ENCODE measurements at regions not wholly inside any gene's neighbourhood (a gene's known extent, or its start where the extent isn't known, plus 50 kb on each side); places are given as distances from the start of the nearest gene placed in this dataset.
"Not testable (repeated sequence)": the region's sequence is repeated elsewhere in the genome, so short reads cannot be mapped to it uniquely, and the experiment has no call there.

DNA sequence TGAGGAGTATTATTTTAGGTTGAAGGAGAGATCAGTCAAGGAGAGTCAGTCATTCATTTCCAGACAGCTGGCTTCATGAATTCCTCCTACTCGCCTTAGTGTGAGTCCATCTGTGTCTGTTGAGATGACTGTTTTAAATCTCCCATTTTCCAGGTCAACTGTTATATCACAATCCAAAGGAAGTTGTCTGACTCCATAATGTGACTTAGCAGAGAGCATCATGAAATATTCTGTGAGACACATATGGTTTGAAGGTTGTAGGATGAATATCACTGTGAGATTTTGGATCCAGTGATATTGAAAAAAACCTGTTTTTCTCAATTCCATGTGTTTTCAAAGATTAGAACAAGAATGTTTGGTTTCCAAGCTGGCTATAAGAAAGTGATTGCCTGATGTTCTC is 530.2 kb upstream of the MAN1A1 start:
- DNase-seq (ENCODE audit: low spot score) = no peak

DNA sequence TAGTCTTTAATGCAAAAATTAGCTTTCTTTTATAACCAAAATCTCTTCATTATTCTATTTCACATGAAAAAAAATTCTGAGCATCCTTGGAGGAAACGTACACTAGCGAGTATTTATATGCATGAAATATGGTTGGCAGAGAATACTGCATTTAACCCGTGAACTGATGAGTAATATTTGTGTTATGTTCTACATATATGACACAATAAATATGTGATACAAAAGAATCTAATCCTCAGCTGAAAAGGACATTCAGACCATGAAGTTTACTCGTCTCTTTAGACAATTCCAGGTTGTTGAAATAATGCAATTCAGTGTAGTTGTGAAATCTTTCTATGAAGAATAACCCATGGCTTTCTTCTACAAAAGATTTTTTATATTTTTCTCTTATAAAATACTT is 524.8 kb upstream of the MAN1A1 start:
- no peak for DNase-seq (ENCODE audit: low spot score)

DNA sequence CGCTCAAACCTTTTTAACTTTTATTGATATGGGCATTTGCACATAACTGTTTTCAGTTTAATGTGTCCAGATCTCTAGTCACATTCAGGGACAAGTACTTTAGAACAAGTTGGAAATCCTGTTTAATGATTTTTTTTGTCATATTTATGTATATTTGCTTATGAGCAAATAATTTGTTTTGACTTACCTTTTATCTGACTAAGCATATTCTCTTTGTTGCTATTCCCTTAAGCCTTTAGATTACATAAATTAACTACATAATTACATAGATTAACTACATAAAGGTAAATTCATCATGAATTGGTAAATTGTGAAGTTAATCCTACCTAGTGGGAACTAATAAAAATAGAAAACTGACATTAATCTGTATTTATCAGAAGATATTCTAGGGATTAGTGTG is 523.5 kb upstream of the MAN1A1 start:
- DNase-seq (ENCODE audit: low spot score) = no peak

DNA sequence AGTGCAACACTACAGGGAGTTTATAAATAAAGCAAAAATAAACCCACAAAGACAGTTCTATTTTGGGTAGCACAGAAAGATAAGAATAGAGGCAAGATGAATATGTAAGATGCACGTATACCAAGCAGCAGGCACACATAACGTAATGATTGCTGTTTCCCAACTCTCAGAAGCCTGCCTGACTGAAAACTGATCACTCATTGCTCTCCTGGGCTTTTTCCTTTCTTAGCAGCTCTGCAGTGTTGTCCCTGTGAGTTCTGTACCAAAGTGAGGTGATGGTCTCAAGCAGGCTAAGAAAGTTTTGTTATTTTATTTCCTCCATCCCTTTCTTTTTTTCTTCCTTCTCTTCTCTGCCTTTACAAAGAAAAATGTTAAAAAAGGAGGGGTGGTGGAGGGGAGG is 522.0 kb upstream of the MAN1A1 start:
- DNase-seq (ENCODE audit: low spot score) = no peak

DNA sequence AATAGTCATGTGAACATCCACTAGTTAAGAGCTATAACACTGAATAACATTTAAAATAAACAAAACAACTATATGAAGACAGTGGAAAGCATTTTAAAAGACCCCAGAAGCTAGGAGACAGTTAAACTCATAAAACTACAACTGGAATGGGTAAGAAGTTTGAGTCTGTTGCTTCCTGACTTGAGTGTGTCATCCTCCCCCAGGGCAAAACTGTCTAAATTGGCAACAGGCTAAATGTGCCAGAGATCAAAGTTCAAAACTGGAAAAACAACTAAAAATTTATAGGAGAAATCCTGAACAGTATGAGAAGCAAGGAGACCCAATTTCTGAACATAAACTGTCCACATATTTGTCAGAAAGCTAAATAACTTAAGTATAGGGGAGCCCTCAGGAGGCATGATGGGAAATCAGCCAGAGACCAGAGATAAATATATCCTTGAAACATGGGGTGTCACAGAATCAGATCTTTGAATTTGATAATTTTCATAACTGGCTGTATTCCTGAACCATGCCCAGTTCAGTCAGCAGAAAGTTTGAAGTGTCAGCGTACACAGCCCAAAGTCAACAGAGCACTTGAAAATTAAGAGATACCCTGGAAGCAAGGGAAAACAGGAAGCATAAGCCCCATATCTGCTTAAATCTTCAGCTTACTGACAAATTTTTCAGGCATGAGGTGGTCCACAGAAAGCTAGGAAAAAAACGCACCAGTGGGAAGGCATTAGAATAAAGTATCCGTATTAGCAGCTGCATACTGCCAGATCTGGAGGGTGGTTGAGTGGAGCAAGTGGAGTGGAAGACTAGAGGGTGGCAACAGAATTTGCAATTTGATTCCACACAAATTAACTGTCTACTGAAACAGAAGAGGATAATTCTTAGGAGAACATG is 516.1 kb upstream of the MAN1A1 start:
- no peak for DNase-seq (ENCODE audit: low spot score)

DNA sequence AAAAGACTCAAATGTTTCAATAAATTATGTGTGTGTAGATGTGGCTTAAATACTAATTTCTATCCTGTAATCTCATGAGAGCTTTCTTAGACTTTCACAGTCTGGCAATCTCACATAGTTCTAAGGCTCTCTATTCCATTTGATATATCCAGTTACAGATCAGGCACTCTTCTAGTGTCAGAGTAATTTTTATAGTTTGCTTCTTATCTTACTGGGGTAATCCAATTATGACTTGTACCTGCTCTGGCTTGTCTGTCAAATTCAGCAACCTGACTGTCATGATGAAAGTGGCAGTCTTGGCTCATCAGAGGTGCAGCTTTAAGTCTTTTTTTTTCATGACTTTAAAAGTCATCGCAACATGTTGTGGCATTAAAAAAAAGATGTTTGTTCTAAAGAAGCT is 513.2 kb upstream of the MAN1A1 start:
- DNase-seq (ENCODE audit: low spot score) = no peak

DNA sequence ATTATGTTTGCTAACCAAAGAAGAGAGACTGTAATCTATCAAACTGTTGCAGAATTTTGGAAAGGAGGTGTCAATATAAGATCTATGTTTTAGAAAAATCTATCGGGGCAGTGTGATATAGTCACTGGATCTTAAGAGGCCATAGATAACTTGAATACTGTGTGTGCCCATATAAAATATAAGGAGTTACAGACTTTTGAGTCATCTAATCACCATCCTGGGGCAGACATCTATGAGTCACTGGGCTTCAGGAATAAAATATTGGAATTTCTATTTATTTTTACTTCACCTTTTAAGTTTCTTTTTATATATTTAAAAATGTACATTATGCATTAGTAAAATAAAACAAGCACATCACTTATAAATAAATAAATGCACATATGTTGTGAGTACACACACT is 509.3 kb upstream of the MAN1A1 start:
- no peak for DNase-seq (ENCODE audit: low spot score)

DNA sequence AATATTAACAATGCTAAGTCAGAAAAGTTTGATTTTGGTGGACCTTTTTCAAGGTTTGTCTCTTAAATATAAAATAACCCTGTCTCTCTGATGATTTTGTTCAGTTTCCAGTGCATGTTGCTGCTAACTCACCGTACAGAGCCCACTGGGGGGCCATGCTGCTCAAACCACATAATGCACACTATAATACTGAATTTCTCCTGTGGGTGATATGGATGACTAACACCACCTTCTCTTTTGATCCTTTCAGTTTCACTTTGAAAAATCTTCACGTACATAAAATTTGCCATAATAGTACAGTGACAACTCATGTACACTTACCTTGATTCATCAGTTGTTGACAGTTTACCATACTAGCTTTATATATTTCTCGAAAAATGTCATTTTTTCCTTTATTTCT is 506.6 kb upstream of the MAN1A1 start:
- no peak for DNase-seq (ENCODE audit: low spot score)

DNA sequence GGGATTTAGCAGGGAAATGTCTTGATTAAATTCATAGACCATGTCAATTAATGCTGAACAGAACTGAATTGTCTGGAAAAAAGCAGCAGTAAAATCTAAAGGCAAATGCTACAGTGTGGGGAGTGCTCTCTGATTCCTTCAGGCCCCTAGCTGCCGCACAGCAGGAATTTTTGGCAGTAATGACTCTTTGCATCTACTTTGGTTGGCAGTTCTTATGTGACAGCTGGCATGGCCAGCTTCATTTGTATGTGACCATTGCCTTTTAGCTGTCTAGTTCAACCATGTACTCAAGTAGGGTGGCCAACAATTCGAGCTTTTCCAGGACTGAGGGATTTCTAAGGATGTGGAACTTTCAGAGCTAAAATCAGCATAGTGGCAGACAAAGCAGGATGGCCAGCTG is 499.1 kb upstream of the MAN1A1 start:
- no peak for DNase-seq (ENCODE audit: low spot score)

DNA sequence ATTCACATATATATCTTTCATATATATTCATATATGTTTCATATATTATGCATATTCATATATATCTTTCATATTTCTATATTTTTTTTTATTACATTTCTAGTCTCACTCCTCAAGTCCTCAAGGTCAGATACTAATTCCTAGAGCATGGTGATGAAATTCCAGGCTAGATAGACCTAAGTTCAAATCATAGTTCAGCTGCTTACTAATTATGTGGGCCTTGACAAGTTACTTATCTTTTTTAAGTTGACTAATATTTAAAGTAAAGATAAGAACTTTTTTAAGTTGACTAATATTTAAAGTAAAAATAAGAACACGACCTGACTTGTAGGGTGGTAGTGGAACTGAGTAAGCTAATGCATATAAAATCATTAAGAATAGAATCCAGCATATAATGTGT is 495.6 kb upstream of the MAN1A1 start:
- no peak for DNase-seq (ENCODE audit: low spot score)

DNA sequence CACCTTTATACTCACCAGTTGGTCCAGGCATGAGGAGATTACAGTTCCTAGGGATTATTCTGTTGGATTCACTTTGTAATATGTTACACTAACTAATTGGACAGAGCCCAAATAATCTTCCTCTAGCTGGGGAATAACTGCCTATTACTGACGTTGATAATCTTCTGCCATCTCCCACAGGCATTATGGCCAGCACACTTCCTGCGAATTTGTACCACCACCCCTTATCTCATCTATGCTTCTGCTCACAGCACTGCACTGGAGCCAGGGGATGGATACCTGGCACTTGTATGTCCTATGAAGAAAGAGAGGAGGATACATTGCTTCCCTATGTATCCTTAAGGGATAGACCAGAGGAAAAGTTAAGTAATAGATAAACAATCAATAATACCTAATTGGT is 494.8 kb upstream of the MAN1A1 start:
- no peak for DNase-seq (ENCODE audit: low spot score)

DNA sequence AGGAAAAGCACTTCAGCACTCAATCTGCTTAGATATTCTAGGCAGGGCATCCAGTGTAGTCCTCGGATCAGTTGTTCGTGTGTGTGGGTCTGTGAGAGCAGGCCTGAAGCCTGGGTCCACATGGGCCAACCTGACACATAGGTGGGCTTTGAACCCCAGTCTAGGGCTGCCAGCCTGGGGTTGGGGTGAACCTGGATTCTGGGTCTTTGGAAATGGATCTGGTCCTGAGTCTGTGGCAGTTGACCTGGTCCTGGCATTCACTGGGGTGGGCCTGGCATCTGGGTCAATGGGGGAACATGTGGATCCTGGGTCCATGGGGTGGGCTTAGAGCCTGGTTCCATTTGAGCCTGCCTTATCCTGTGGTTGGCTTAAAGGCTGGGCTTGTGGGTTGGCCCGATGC is 492.6 kb upstream of the MAN1A1 start:
- DNase-seq (ENCODE audit: low spot score) = no peak

DNA sequence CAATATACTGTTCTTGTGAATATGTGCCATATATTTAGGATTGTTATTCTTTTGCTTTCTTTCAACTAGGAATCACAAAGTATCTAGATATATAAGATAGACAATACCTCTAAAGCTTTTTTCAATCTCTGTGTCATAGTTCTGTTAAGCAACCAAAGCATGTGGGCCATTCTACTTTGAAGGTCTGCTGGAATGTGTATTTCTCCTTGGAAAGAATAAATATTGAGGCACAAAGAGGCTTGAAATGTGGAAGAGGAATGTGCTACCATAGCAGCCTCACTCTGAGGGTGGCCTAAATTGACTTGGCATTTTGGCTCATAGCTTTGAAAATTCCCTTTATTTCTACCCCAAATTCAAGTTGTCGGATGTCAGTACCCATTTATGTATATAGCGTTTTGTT is 488.5 kb upstream of the MAN1A1 start:
- DNase-seq (ENCODE audit: low spot score) = no peak

DNA sequence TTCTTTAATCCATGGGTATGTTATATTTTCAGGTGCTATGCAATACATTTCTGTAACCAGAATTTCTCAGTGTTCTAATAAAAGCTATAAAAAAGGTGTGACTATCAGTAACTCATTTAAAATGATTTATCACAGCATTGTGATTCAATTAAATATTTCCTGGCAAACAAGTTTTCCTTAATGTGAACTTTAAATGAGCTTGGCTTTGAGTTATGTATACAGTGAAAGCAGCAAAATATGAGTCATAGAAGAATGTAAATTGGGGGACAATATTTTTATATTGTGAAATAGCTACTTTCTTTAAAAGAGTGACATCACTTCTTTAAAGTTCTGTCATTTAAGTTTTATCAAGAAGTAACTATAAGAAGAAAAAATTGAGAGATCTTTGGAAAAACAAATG is 484.9 kb upstream of the MAN1A1 start:
- DNase-seq (ENCODE audit: low spot score) = no peak

DNA sequence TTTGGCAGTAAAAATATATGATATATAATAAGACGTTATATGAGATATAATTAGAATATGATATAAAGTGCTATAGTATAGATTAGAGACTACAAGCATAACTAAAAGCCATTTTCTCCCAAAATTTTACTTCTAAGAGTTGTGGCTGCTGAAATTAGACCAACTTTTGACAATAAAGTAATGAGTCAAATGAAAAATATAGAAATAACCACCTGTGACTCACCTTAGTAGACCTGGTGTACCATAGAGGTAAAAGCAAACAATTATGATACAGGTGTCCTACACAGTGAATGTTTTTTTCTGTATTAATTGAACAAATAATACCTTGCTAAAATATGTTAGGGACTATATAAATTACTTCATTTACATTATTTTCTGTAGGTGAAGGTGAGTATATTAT is 482.9 kb upstream of the MAN1A1 start:
- DNase-seq (ENCODE audit: low spot score) = no peak

DNA sequence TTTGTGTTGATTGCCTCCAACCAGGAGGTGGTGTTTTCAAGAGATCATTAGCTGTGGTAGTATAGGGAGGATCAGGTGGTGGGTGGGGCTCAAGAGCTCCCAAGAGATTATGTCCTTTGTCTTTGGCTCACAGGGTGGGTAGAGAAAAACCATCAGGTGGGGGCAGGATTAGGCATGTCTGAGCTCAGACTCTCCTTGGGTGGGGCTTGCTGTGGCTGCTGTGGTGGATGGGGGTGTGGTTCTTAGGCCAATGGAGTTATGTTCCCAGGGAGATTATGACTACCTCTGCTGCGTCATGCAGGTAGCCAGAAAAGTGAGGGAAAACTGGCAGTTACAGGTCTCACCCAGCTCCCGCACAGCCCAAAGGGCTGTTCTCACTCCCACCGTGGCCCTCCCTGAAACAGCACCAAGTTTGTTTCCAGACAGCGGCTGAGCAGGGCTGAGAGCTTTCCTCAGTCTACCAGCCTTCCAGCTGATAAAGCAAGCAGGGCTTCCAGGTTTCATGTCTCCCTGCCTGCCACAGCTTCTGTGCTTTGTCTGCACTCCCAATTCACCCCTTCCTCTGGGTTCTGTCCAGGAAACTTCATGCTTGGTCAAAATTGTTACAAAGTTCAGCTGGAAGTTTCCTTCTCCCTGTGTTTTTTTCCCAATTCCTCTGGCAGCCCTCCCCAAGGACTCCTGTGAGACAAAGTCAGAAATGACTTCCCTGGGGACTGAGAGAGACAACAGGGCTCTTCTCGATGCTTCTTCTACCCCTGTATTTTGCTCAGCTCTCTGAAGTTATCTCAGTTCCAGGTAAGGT is 481.1 kb upstream of the MAN1A1 start:
- DNase-seq (ENCODE audit: low spot score) = no peak

DNA sequence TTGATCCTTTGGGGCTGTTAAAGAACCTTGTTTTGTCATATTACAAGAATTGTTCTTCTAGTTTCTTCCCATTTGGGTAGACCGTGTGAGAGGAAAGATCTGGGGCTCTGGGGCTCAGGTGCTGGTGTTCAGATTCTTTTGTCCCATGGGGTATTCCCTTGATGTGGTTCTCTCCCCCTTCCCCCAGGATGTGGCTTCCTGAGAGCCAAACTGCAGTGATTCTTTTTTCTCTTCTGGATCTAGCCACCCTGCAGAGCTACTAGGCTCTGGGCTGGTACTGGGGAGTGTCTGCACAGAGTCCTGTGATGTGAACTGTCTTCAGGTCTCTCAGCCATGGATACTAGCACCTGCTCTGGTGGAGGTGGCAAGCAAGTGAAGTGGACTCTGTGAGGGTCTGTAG is 480.5 kb upstream of the MAN1A1 start:
- no peak for DNase-seq (ENCODE audit: low spot score)

DNA sequence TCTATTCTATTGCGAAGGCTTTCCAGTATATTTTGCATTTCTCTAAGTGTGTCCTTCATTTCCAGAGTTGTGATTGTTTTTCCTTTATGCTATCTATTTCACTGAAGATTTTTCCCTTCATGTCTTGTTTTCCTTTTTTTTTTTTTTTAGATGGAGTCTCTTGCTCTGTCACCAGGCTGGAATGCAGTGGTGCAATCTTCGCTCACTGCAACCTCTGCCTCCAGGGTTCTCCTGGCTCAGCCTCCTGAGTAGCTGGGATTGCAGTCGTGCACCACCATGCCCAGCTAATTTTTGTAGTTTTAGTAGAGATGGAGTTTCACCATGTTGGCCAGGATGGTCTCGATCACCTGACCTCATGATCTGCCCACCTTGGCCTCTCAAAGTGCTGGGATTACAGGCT is 479.9 kb upstream of the MAN1A1 start:
- not testable (repeated sequence) for DNase-seq (ENCODE audit: low spot score)

DNA sequence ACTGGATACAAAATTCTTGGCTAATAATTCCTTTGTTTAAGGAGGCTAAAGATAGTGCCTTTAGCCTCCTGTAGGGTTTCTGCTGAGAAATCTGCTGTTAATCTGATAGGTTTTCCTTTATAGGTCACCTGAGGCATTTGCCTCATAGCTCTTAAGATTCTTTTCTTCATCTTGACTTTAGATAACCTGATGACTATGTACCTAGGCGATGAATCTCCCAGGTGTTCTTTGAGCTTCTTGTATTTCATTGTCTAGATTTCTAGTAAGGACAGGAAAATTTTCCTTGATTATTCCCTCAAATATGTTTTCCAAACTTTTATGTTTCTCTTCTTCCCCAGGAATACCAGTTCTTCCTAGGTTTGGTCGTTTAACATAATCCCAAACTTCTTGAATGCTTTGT is 479.4 kb upstream of the MAN1A1 start:
- no peak for DNase-seq (ENCODE audit: low spot score)

DNA sequence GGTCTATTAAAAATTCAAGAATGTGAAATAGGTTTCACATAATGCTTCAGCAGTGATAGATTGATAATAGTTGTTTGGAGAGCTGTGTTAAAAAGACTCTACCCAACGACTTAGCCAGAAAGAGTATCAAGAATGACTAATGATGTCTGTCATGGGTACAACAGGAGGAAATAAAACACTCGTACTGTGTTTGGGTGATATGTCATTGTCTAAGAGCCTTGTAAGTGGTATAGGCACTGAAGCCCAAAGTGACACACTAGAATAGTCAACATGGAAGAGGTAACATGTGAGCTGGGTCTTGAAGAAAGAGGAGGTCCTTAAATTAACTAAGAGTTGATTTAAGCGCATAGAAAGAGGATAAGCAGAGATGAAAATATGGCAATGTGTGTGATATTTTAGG is 471.8 kb upstream of the MAN1A1 start:
- DNase-seq (ENCODE audit: low spot score) = no peak

DNA sequence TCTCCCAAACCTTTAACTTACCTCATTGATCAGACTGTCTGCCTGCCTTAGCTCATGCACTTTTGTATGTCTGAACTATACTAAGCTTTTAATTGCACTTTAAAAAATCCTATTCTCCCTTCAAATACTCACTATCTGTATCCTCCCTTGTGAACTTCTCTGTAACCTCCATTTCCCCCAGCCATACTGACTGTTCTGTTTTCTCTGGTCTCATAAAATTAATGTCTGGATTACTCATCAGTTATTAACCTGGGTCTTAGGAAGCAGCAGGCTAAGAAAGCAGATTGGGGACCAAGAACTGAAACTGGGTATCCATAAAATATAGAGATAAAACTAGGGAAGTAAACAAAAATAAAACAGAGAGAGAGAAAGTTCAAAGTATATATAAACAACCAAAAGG is 469.3 kb upstream of the MAN1A1 start:
- no peak for DNase-seq (ENCODE audit: low spot score)

DNA sequence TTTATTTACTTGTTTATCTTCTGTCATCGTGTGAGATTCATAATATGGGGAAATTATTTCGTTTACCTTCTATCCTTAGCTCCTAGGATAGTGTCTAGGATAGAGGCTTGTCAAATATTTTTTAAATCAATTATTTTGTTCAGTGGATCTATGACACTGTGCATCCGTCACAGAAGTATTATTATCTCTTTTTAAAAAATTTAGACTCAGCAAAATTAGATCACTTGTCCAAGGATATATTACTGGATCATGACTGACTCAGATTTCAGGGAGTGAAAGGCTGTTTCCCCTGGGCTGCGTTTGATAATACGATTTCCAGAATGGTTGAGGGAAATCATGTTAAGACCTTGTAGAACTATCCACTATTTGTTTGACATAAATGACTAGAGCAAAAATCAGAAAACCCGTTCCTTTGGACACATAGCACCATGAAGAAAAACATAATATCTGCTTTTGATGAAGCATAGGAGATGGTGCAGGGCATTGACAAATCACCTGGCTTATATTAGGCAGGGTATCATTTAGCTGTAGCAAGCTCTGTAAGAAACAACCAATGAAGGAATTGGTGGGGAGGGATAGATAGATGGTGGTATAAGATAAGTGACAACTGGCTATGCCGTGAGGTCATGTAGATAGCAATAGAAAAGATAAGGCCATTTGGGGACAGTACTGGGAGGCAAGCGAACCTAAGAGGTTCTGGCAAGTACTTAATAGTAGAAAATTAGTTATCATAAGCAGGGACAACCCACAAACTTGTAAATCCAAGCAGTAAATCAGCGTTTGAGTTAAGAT is 465.2 kb upstream of the MAN1A1 start:
- DNase-seq (ENCODE audit: low spot score) = no peak

DNA sequence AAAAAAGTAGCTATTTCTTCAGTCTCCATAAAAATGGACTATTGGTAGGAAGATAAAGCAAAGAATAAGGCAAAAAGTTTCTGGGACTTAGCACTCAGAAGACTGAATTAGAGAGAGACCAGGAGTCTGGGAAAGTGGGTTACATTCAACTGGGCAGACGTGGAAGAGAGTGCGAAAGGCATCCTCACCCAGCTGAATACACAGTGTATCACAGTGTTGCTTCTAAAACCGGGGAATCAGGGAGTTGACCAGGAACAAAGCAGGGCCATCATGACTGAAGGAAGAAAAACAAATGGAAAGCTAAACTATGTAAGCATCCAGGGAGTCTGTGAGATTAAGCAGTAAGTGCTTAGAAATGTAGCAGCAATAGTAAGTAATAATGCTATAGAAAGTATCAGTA is 452.9 kb upstream of the MAN1A1 start:
- no peak for DNase-seq (ENCODE audit: low spot score)

Data from hematopoietic multipotent progenitor cell treated with erythropoietin and hydrocortisone succinate and interleukin-3 and kit ligand, for 17 days (in vitro differentiated cells).